GM21528 (cell line): ENCODE measurements at regions not wholly inside any gene's neighbourhood (a gene's known extent, or its start where the extent isn't known, plus 50 kb on each side); places are given as distances from the start of the nearest gene placed in this dataset.
"Not testable (repeated sequence)": the region's sequence is repeated elsewhere in the genome, so short reads cannot be mapped to it uniquely, and the experiment has no call there.

ENCODE experiments used
- ATAC-seq: cut with Tn5 transposase; IDR thresholded peaks from one replicate; pipeline ENCODE4 v1.9.1; 2021; ENCODE audit warnings: mild to moderate bottlenecking, moderate library complexity; ENCODE audit not compliant: unreplicated experiment, low FRiP score

- ATAC-seq: no peak
Measured at GRCh38 chr20:6360766-6361165, 237.9 kb upstream of the FERMT1 start.

DNA sequence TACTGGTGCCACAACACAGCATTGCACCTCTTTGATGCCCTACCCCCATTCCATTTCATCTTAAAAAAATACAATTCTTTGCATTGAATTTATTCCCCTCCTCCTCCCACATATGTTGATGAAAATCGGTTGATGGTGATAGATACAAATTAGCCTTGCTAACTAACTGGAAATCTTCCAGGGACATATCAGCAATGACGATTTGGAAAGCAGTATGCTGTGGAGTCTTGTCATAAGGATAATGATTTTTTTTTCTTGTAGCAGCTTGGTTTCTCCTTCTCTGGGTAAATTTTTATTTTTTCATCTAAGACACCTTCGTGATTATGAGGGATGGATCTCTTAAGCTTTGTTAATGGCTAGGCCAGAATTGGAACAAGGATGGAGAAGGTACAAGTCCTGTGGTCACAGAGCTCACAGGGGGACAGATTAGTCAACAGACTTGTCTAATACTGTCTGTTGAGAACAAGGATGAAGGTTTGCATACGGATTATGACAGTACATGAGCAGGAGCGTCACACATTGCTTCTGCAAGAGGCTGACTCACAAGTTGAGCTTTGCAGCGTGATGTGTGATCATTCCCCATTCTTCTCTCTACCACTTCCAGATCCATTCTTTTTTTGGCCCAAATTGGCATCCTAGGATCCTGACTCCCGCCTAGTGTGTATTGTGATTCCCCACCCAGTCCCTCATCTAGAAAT is 233.1 kb upstream of the FERMT1 start:
- ATAC-seq: no peak

- ATAC-seq: no peak
Measured at GRCh38 chr20:6348908-6349307, 226.1 kb upstream of the FERMT1 start.

DNA sequence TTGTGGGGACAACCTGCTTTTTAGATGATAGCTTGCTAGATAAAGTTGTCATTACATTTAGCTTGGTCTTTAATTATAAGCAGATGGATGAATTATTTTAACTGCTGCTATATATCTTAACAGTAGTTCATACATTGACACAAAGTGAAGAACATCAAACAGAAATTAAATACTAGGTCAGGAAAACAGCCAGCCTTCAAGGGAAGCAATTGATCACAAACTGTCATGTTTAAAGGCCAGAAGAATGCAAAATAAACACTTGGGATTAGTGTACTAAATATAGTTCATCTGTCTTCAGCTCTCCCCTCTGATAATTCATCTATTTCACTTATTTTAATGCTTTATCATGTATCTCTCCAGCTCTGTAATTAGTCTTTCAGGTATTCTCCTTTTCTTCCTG is 225.1 kb upstream of the FERMT1 start:
- no peak for ATAC-seq

GRCh38 chr20:6341491-6341890 is 218.7 kb upstream of the FERMT1 start:
- ATAC-seq: no peak

- no peak for ATAC-seq
Measured at GRCh38 chr20:6339176-6339575, 216.3 kb upstream of the FERMT1 start.

- no peak for ATAC-seq
Measured at GRCh38 chr20:6333110-6333509, 210.3 kb upstream of the FERMT1 start.

DNA sequence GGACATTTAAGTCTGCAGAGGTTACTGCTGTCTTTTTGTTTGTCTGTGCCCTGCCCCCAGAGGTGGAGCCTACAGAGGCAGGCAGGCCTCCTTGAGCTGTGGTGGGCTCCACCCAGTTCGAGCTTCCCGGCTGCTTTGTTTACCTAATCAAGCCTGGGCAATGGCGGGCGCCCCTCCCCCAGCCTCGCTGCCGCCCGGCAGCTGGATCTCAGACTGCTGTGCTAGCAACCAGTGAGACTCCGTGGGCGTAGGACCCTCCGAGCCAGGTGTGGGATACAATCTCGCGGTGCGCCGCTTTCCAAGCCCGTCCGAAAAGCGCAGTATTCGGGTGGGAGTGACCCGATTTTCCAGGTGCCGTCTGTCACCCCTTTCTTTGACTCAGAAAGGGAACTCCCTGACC is 198.4 kb upstream of the FERMT1 start:
- not testable (repeated sequence) for ATAC-seq

DNA sequence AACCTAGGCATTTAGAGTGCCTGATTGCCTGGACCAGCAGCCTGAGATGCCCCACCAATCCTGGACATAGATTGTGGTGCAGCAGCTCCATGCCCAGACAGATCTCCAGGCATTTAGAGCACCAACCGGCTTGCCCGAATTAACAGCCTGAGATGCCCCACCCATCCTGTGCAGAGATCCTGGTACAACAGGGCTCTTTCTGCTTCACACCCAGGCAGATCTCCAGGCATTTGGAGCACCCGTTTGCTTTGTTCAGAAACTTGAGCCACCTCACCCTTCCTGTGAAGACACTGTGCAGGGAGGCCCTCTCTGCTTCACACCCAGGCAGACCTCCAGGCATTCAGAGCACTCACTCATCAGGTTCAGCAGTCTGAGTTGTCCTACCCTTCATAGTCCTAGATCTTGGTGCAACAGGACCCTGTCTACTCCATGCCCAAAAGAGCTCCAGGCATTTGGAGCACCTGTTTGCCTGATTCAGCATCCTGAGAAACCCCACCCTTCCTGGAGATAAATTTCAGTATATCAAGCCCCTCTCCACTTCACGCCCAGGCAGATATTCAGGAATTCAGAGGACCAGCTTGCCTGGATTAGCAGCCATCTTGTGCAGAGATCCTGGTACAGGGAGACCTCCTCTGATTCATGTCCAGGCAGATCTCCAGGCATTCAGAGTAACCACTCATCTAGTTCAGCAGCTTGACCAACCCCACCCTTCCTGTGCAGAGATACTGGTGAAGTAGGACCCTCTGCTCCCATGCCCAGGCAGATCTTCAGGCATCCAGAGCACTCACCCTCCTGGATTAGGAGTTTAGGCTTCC is 189.2 kb upstream of the FERMT1 start:
- no peak for ATAC-seq

DNA sequence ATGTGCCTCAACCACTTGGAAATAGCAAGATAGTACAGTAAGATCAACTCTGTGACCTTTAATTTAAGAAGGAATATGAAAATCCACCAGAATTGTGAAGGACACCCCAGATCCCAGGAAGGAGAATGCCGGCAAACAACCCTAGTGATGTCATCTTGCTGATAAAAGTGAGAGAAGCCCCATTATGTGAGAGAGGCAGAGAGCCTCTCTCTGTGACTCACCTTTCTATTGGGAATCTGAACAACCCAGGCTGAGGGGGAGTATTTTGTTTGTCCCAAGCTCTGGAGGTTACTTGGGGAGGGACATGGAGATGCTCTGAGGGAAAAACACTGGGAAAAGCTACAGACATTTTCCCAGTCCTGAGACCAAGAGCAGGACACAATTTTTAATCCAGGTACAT is 188.3 kb upstream of the FERMT1 start:
- no peak for ATAC-seq

GRCh38 chr20:6305536-6305935 is 182.7 kb upstream of the FERMT1 start:
- ATAC-seq: no peak

- ATAC-seq: no peak
Measured at GRCh38 chr20:6302041-6302440, 179.2 kb upstream of the FERMT1 start.

DNA sequence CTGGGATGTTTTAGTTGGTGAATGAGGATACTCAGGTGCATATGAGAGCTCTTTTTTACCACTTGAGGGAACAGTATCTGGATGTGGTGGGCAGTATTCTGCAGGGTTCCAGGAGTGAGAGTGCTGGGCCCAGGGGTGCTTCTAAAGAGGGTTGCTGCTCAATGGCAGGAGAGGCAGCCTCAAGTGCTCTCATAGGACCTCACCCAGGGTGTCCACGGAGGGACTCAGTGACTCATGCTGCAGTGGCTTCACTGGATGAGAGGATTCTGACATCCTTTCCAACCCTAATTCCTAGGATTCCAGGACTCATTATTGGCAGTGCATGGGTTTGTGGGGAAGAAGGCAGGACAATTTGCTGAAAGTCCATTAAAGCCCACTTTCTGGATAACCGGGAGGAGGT is 176.6 kb upstream of the FERMT1 start:
- no peak for ATAC-seq

GRCh38 chr20:6298049-6298448 is 175.2 kb upstream of the FERMT1 start:
- no peak for ATAC-seq

GRCh38 chr20:6295867-6296256 is 173.0 kb upstream of the FERMT1 start:
- ATAC-seq: no peak

GRCh38 chr20:6295127-6295866 is 172.5 kb upstream of the FERMT1 start:
- ATAC-seq: no peak

DNA sequence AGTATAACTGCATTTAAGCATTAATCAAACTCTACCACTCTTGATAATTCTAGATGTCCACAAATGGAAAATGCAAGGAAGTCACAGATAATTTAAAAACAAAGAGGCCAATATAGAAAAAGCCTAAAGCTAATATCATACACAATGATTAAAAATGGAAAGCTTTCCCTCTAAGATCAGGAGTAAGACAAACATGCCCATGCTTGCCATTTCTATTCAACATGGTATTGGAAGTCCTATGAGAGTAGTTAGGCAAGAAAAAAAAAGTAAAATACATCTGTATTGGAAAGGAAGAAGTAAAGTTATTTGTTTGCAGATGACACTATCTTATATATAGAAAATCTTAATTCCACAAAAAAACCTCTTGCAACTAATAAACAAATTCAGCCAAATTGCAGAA is 164.6 kb upstream of the FERMT1 start:
- ATAC-seq: no peak

DNA sequence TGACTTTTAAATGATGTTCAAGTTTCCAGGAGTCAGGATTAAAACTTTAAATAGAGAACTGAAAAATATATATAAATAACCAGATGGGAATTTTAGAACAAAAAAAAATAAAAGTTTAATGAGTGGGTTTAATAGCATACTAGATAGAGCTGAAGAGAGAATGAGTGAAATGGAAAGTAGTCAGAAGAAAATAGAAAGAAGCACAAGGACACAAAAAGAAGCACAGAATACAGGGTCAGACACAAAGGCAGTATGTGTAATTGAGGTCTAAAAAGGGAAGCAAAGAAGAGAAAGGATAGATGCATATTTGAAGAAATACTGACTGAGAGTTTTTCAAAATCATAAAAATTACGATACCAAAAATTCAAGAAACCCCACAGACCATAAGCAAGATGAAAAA is 159.8 kb upstream of the FERMT1 start:
- ATAC-seq: no peak

DNA sequence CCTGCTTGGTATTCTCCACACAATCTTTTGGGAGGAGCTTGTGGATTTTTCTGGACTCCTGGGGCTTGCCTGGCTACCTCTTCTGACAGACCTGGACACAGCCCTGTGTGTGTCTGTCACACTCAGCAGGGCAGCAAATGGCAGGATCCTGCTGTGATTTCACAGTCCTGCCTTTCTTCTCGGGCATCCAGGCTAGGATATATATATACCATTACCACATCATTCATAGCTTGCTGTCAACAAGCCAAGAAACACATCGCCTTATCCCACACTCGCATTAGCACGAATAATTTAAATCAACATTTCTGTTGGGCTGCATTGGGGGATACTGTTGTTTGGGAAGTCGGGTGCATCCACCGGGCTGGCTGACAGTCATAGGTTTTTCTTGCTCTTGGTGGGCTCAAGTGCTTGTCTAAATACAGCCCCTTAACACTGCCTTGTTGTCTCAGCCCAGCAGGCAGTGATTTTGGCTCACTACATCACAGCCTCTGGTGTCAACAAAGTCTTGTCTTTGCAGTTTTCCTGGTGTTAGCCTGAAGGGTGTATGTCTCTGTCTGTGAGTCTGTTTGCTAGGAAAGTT is 154.9 kb upstream of the FERMT1 start:
- no peak for ATAC-seq

GRCh38 chr20:6270404-6270803 is 147.6 kb upstream of the FERMT1 start:
- ATAC-seq: not testable (repeated sequence)
